ENCODE measurements at regions not wholly inside any gene's neighbourhood (a gene's known extent, or its start where the extent isn't known, plus 50 kb on each side); places are given as distances from the start of the nearest gene placed in this dataset.

DNA sequence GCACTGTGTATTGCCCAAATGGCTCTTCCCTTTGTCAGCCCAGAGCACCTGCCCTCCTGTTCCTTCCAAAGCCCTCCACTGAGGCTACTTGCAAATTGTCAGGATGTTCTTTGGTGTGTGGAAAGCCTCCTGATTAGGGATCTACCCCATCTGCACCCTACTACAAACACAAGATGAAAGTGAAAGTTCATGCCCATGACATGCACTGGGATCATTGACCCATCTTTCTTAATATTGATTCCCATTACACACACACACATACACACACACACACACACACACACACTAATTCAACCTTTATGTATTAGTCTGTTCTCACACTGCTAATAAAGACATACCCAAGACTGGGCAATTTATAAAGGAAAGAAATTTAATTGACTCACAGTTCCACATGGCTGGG lies 213.7 kb upstream of the IGFBP3 start:
- TF ChIP-seq, protein P1, sequence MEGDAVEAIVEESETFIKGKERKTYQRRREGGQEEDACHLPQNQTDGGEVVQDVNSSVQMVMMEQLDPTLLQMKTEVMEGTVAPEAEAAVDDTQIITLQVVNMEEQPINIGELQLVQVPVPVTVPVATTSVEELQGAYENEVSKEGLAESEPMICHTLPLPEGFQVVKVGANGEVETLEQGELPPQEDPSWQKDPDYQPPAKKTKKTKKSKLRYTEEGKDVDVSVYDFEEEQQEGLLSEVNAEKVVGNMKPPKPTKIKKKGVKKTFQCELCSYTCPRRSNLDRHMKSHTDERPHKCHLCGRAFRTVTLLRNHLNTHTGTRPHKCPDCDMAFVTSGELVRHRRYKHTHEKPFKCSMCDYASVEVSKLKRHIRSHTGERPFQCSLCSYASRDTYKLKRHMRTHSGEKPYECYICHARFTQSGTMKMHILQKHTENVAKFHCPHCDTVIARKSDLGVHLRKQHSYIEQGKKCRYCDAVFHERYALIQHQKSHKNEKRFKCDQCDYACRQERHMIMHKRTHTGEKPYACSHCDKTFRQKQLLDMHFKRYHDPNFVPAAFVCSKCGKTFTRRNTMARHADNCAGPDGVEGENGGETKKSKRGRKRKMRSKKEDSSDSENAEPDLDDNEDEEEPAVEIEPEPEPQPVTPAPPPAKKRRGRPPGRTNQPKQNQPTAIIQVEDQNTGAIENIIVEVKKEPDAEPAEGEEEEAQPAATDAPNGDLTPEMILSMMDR (IDR thresholded peaks at IDR 0.05): no peak
- no peak for TF ChIP-seq POLR2AphosphoS5 (IDR thresholded peaks at IDR 0.05)
